GM12873 (cell line): ENCODE measurements at regions not wholly inside any gene's neighbourhood (a gene's known extent, or its start where the extent isn't known, plus 50 kb on each side); places are given as distances from the start of the nearest gene placed in this dataset.

Experiments
- CTCF ChIP-seq: IDR thresholded peaks from 2 replicates; pipeline ENCODE4 v1.5.1; 2012; ENCODE audit warnings: low read depth, mild to moderate bottlenecking, moderate library complexity, low read length, control low read depth; ENCODE audit not compliant: insufficient read depth; ENCODE audit errors: missing control alignments

- TF ChIP-seq CTCF: no peak
Measured at GRCh38 chr1:243903895-243904294, 53.9 kb upstream of the AKT3 start.

GRCh38 chr1:243903041-243903440, 53.0 kb upstream of the AKT3 start:
- TF ChIP-seq CTCF: no peak

- no peak for TF ChIP-seq CTCF
Measured at GRCh38 chr1:243902100-243902499, 52.1 kb upstream of the AKT3 start.
